A549 (cell line): ENCODE measurements at regions not wholly inside any gene's neighbourhood (a gene's known extent, or its start where the extent isn't known, plus 50 kb on each side); places are given as distances from the start of the nearest gene placed in this dataset.
A peak's percentile ranks its signal among the peaks of the same experiment; 100 is the strongest.

Experiments used
- ATAC-seq, 2 experiments: fragments of 200-7000 bp in 1 of 2; fragments of >200 bp in 1 of 2; cut with Nextera tagmentation in 1 of 2; cut with Tn5 transposase in 1 of 2; 3 replicates each; pipeline versions ENCODE4 v1.8.0 to v1.9.1; 2018 to 2020; ENCODE audit warnings: mild to moderate bottlenecking in 1 of 2, moderate library complexity in 1 of 2
- CTCF ChIA-PET: fragments of 300-600 bp; sonication (Branson Sonifier 250); formaldehyde crosslinking; extraction: SDS; loops from one replicate; lab custom pipeline; 2021; ENCODE audit warnings: antibody characterized with exemption, inconsistent platforms; lab: Yijun Ruan, JAX
- POLR2A ChIA-PET: fragments of 350-600 bp; formaldehyde crosslinking; extraction: SDS; loops from one replicate; lab custom pipeline; 2021; ENCODE audit warnings: antibody characterized with exemption, inconsistent platforms; lab: Yijun Ruan, JAX
- DNase-seq, 2 experiments: peaks; one replicate each; pipeline versions ENCODE4 v3.0.0 to v3.0.0-alpha.2; 2011 to 2016; ENCODE audit warnings: low read depth in 1 of 2, low spot score in 1 of 2
- FAIRE-seq: peaks from 2 replicates; lab custom pipeline; 2011; peaks lifted over from hg19 to GRCh38; lab: Jason Lieb, UNC
- H3K27ac ChIP-seq, 2 experiments: fragments of >200 bp; sonication (Bioruptor Twin); formaldehyde crosslinking; 3 replicates each; pipeline ENCODE4 v1.5.1; 2016 to 2017
- H3K4me1 ChIP-seq: fragments of >200 bp; sonication (Bioruptor Twin); formaldehyde crosslinking; 3 replicates; pipeline ENCODE4 v1.6.1; 2016
- H3K4me2 ChIP-seq: fragments of >200 bp; sonication (Bioruptor Twin); formaldehyde crosslinking; 3 replicates; pipeline ENCODE4 v1.6.1; 2016
- H3K4me3 ChIP-seq: fragments of >200 bp; sonication (Bioruptor Twin); formaldehyde crosslinking; 3 replicates; pipeline ENCODE4 v1.5.1; 2016
- H3K9me3 ChIP-seq: fragments of >200 bp; sonication (Bioruptor Twin); formaldehyde crosslinking; 3 replicates; pipeline ENCODE4 v1.6.1; 2016
- ATOH8 ChIP-seq: fragments of 250-450 bp; sonication (Bioruptor Pico); IDR thresholded peaks from 2 replicates; pipeline ENCODE4 v1.5.0; 2020; ENCODE audit warnings: low read depth, mild to moderate bottlenecking, moderate library complexity
- BCL3 ChIP-seq: fragments of >200 bp; sonication (Bioruptor Twin); formaldehyde crosslinking; IDR thresholded peaks from 3 replicates; pipeline ENCODE4 v1.6.1; 2016
- CBX2 ChIP-seq: fragments of 200-600 bp; sonication (generic); IDR thresholded peaks from 2 replicates; pipeline ENCODE4 v1.6.1; 2016; ENCODE audit warnings: low read depth, mild to moderate bottlenecking, borderline replicate concordance
- E2F6 ChIP-seq: IDR thresholded peaks from 2 replicates; pipeline ENCODE4 v1.6.1; 2012; ENCODE audit warnings: low read depth, borderline replicate concordance
- EHF ChIP-seq: fragments of 250-450 bp; sonication (Bioruptor Pico); IDR thresholded peaks from 2 replicates; pipeline ENCODE4 v1.5.0; 2020; ENCODE audit warnings: mild to moderate bottlenecking
- ELK1 ChIP-seq: fragments of 150-350 bp; IDR thresholded peaks from 2 replicates; pipeline ENCODE4 v1.6.1; 2014; ENCODE audit warnings: low read depth, mild to moderate bottlenecking, low read length
- EP300 ChIP-seq, 2 experiments: fragments of >200 bp; sonication (Bioruptor Twin); formaldehyde crosslinking; IDR thresholded peaks; 2 replicates in 1 of 2; 3 replicates in 1 of 2; pipeline ENCODE4 v1.6.1; 2016 to 2017
- ESRRA ChIP-seq: fragments of 150-350 bp; IDR thresholded peaks from 2 replicates; pipeline ENCODE4 v1.6.1; 2014; ENCODE audit warnings: mild to moderate bottlenecking, low read length, borderline replicate concordance
- FOSB ChIP-seq: fragments of 250-450 bp; sonication (Bioruptor Pico); IDR thresholded peaks from 2 replicates; pipeline ENCODE4 v1.5.0; 2020; ENCODE audit warnings: mild to moderate bottlenecking, moderate library complexity
- FOSL2 ChIP-seq, 2 experiments: fragments of 450-650 bp in 1 of 2; fragments of >200 bp in 1 of 2; sonication (Bioruptor Twin) in 1 of 2; formaldehyde crosslinking; IDR thresholded peaks; 2 replicates each; pipeline versions ENCODE4 v1.5.0 to v1.6.1; 2016 to 2020; ENCODE audit warnings: mild to moderate bottlenecking in 1 of 2, moderate library complexity in 1 of 2
- HDAC2 ChIP-seq: fragments of 200-600 bp; sonication (generic); IDR thresholded peaks from 2 replicates; pipeline ENCODE4 v1.6.1; 2016
- HEYL ChIP-seq: fragments of 250-450 bp; sonication (Bioruptor Pico); IDR thresholded peaks from 2 replicates; pipeline ENCODE4 v1.8.0; 2021; ENCODE audit warnings: mild to moderate bottlenecking, moderate library complexity
- HOXB5 ChIP-seq: fragments of 250-450 bp; sonication (Bioruptor Pico); IDR thresholded peaks from 2 replicates; pipeline ENCODE4 v1.5.0; 2020; ENCODE audit warnings: mild to moderate bottlenecking, moderate library complexity
- JUN ChIP-seq, 2 experiments: fragments of >200 bp; sonication (Bioruptor Twin); formaldehyde crosslinking; IDR thresholded peaks; 2 replicates in 1 of 2; 3 replicates in 1 of 2; pipeline ENCODE4 v1.6.1; 2016 to 2017
- JUNB ChIP-seq: fragments of >200 bp; sonication (Bioruptor Twin); formaldehyde crosslinking; IDR thresholded peaks from 2 replicates; pipeline ENCODE4 v1.6.1; 2016
- MAZ ChIP-seq: fragments of 150-350 bp; IDR thresholded peaks from 2 replicates; pipeline ENCODE4 v1.6.1; 2014; ENCODE audit warnings: antibody characterized with exemption, low read depth, low read length, borderline replicate concordance
- NR3C1 ChIP-seq: fragments of >200 bp; sonication (Bioruptor Twin); formaldehyde crosslinking; IDR thresholded peaks from 3 replicates; pipeline ENCODE4 v1.6.1; 2017
- RCOR1 ChIP-seq: fragments of 150-350 bp; IDR thresholded peaks from 2 replicates; pipeline ENCODE4 v1.6.1; 2014; ENCODE audit warnings: antibody characterized with exemption, low read length, low read depth
- RFX5 ChIP-seq: fragments of 450-650 bp; IDR thresholded peaks from 2 replicates; pipeline ENCODE4 v1.7.1; 2014; ENCODE audit warnings: antibody characterized with exemption, mild to moderate bottlenecking, moderate library complexity
- SREBF2 ChIP-seq: fragments of 450-650 bp; IDR thresholded peaks from 2 replicates; pipeline ENCODE4 v1.6.1; 2014; ENCODE audit warnings: mild to moderate bottlenecking, moderate library complexity
- TFCP2L1 ChIP-seq: fragments of 250-450 bp; sonication (Bioruptor Pico); IDR thresholded peaks from 2 replicates; pipeline ENCODE4 v1.5.0; 2021; ENCODE audit warnings: mild to moderate bottlenecking
- USF2 ChIP-seq: fragments of 450-650 bp; IDR thresholded peaks from 2 replicates; pipeline ENCODE4 v1.6.1; 2014; ENCODE audit warnings: antibody characterized with exemption
- ZFP36 ChIP-seq: fragments of 450-650 bp; IDR thresholded peaks from 2 replicates; pipeline ENCODE4 v1.6.1; 2014; ENCODE audit warnings: borderline replicate concordance; ENCODE audit not compliant: partially characterized antibody
- ZSCAN20 ChIP-seq: fragments of 250-450 bp; sonication (Bioruptor Pico); IDR thresholded peaks from 2 replicates; pipeline ENCODE4 v1.8.0; 2022; ENCODE audit warnings: mild to moderate bottlenecking, moderate library complexity
- WGBS: methylation state at CpG from one replicate; pipeline ENCODE4 v1.1.6; 2017; ENCODE audit errors: missing lambda C conversion rate; 5-methylcytosine and 5-hydroxymethylcytosine counted together

- no peak overlapping the region for H3K4me3 ChIP-seq
- POLR2A ChIA-PET = interaction anchor here (0.6 to 1.7 kb wide), 2 partner anchors 15 to 61 kb away, joined by 3 to 14 read pairs; partner anchors contain the start of gene NAMPT
- no peak for DNase-seq
These were observed 61.4 kb upstream of the NAMPT start for GRCh38 chr7:106346167-106346677.

GRCh38 chr7:106345421-106346166 is 60.8 kb upstream of the NAMPT start:
- FAIRE-seq (no peak), DNase-seq (no peak), ATAC-seq (no peak)
- WGBS = 56% methylated on average over 2 of the region's 2 CpGs
- peaks cover 18% of the 10 kb centered on the region for H3K4me1 ChIP-seq
- CTCF ChIA-PET = interaction anchor here (0.6 kb wide), 2 partner anchors 117 to 803 kb away, joined by 3 read pairs; no protein-coding TSS in a partner anchor
- TF ChIP-seq ZFP36 (no peak), SREBF2 (no peak), BCL3 (no peak), JUN (IDR thresholded peaks at IDR 0.05) (no peak), ELK1 (no peak), HDAC2 (no peak), EHF (CRISPR knock-in tag) (no peak), ATOH8 (no peak), FOSL2 (IDR thresholded peaks at IDR 0.05) (no peak), FOSL2 (CRISPR knock-in tag; IDR thresholded peaks at IDR 0.05) (no peak), ESRRA (no peak), JUNB (no peak), RFX5 (no peak), TFCP2L1 (CRISPR knock-in tag) (no peak), NR3C1 (no peak), RCOR1 (no peak), HOXB5 (CRISPR knock-in tag) (no peak), E2F6 (no peak), HEYL (CRISPR knock-in tag) (no peak), MAZ (no peak), FOSB (CRISPR knock-in tag) (no peak)
- H3K27ac ChIP-seq = peak overlapping the region; percentile 20 to 71; a peak in 5 of 6 replicates
- POLR2A ChIA-PET = interaction anchor here (0.6 to 1.7 kb wide), 2 partner anchors 15 to 61 kb away, joined by 3 to 14 read pairs; partner anchors contain the start of gene NAMPT
- peak overlapping the region; percentile 38 for H3K4me2 ChIP-seq
- H3K4me3 ChIP-seq = no peak overlapping the region
- H3K9me3 ChIP-seq = peaks cover 63% of the 10 kb centered on the region

More at GRCh38 chr7:106346167-106346677, 61.4 kb upstream of the NAMPT start:
- ATAC-seq = no peak
- FAIRE-seq = no peak
- 41% methylated on average over 2 of the region's 2 CpGs for WGBS
- Histone ChIP-seq H3K4me1 (peaks cover 18% of the 10 kb centered on the region), H3K4me2 (peak overlapping the region; percentile 38), H3K9me3 (peaks cover 58% of the 10 kb centered on the region), H3K27ac (peak overlapping the region; percentile 20 to 71; a peak in 5 of 6 replicates)
- TF ChIP-seq ZSCAN20 (no peak), SREBF2 (no peak), ESRRA (no peak), CBX2 (no peak), NR3C1 (no peak), EP300 (IDR thresholded peaks at IDR 0.05) (no peak), USF2 (no peak)
- CTCF ChIA-PET = interaction anchor here (0.6 to 0.7 kb wide), 4 partner anchors 61 to 803 kb away, joined by 3 read pairs; partner anchors contain the start of gene NAMPT
